Natural killer cell (primary cell): ENCODE measurements at regions not wholly inside any gene's neighbourhood (a gene's known extent, or its start where the extent isn't known, plus 50 kb on each side); places are given as distances from the start of the nearest gene placed in this dataset.

Experiments
- ATAC-seq, 3 donors: fragments of 150-1000 bp in 2 of 3; fragments of 200-7000 bp in 1 of 3; cut with Tn5 transposase; 1 replicate in 1 of 3; 2 replicates in 2 of 3; pipeline ENCODE4 v1.10.0; 2021; ENCODE audit warnings: mild to moderate bottlenecking in 2 of 3, moderate library complexity in 2 of 3
- DNase-seq, 2 donors: peaks; one replicate each; pipeline versions ENCODE4 v3.0.0 to v3.0.0-alpha.2; 2013 to 2021; ENCODE audit warnings: mixed read lengths in 1 of 2
- H3K27ac ChIP-seq: one replicate; pipeline ENCODE4 v1.5.1; 2013; ENCODE audit warnings: mild to moderate bottlenecking, low read length
- H3K27me3 ChIP-seq: one replicate; pipeline ENCODE4 v1.6.1; 2013; ENCODE audit warnings: low read length; ENCODE audit not compliant: control insufficient read depth, insufficient read depth
- H3K36me3 ChIP-seq: one replicate; pipeline ENCODE4 v1.6.1; 2013; ENCODE audit warnings: low read length; ENCODE audit not compliant: control insufficient read depth, insufficient read depth
- H3K4me1 ChIP-seq: one replicate; pipeline ENCODE4 v1.6.1; 2013; ENCODE audit warnings: low read length; ENCODE audit not compliant: control insufficient read depth, insufficient read depth
- H3K4me3 ChIP-seq: one replicate; pipeline ENCODE4 v1.5.1; 2013; ENCODE audit warnings: low read length
- H3K9me3 ChIP-seq: one replicate; pipeline ENCODE4 v1.6.1; 2013; ENCODE audit warnings: low read length; ENCODE audit not compliant: control insufficient read depth, insufficient read depth
- H3K27ac Mint-ChIP-seq, 2 donors: one replicate each; pipeline ENCODE4 v1.8.0; 2022; ENCODE audit warnings: mild to moderate bottlenecking in 2 of 2, mixed read lengths in 2 of 2, moderate library complexity in 1 of 2
- H3K27me3 Mint-ChIP-seq, 2 donors: one replicate each; pipeline ENCODE4 v1.8.0; 2022; ENCODE audit warnings: low read depth in 2 of 2, mixed read lengths in 2 of 2
- H3K36me3 Mint-ChIP-seq: one replicate; pipeline ENCODE4 v1.8.0; 2022; ENCODE audit warnings: mixed read lengths
- H3K4me1 Mint-ChIP-seq, 2 donors: one replicate each; pipeline ENCODE4 v1.8.0; 2022; ENCODE audit warnings: mixed read lengths in 2 of 2
- H3K4me3 Mint-ChIP-seq: one replicate; pipeline ENCODE4 v1.8.0; 2022; ENCODE audit warnings: mild to moderate bottlenecking, moderate library complexity, mixed read lengths
- H3K9me3 Mint-ChIP-seq, 2 donors: one replicate each; pipeline ENCODE4 v1.8.0; 2022; ENCODE audit warnings: mixed read lengths in 2 of 2
- WGBS: methylation state at CpG from one replicate; pipeline ENCODE4 v1.1.7; 2013; ENCODE audit warnings: missing lambda C conversion rate; ENCODE audit not compliant: insufficient coverage; 5-methylcytosine and 5-hydroxymethylcytosine counted together
- intact Hi-C: fragments of 100-400 bp; cut with micrococcal nuclease; formaldehyde crosslinking; loops from one replicate; pipeline ENCODE4 v1.14.2; 2022
- TF ChIP-seq, protein P1 (sequence below): fragments of 200-600 bp; IDR thresholded peaks from one replicate; pipeline ENCODE4 v1.8.0; 2022; ENCODE audit warnings: antibody characterized with exemption

DNA sequence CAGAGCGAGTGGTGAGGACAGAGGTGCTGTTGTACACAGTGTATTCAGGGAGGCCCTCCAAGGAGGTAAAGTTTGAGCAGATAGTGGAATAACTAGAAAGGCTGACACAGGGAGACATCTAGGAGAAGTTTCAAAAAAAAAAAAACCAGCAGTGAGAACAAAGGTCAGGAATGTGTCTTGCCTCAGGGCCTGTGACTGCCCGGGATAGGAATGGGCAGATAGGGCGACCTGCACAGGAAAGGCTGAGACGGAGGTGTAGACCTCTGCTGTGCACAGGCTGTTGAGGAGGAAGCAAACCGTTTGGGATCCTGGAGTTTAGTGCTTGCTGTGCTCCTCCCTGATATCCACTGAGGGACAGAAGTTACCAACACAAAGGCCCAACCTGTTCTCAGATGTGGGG is 406.5 kb upstream of the B3GAT1 start:
- no peaks in the 10 kb centered on the region for H3K9me3 Mint-ChIP-seq
- peaks cover 25 to 53% of the 10 kb centered on the region in 2 donors for H3K27me3 Mint-ChIP-seq
- intact Hi-C loops, result no loop called here
- no peaks in the 10 kb centered on the region for H3K36me3 Mint-ChIP-seq
- no peak overlapping the region for H3K4me3 ChIP-seq
- no peaks in the 10 kb centered on the region for H3K27me3 ChIP-seq
- no peak overlapping the region for H3K27ac ChIP-seq
- no peaks in the 10 kb centered on the region for H3K9me3 ChIP-seq
- TF ChIP-seq, protein P1, sequence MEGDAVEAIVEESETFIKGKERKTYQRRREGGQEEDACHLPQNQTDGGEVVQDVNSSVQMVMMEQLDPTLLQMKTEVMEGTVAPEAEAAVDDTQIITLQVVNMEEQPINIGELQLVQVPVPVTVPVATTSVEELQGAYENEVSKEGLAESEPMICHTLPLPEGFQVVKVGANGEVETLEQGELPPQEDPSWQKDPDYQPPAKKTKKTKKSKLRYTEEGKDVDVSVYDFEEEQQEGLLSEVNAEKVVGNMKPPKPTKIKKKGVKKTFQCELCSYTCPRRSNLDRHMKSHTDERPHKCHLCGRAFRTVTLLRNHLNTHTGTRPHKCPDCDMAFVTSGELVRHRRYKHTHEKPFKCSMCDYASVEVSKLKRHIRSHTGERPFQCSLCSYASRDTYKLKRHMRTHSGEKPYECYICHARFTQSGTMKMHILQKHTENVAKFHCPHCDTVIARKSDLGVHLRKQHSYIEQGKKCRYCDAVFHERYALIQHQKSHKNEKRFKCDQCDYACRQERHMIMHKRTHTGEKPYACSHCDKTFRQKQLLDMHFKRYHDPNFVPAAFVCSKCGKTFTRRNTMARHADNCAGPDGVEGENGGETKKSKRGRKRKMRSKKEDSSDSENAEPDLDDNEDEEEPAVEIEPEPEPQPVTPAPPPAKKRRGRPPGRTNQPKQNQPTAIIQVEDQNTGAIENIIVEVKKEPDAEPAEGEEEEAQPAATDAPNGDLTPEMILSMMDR, result no peak
- H3K27ac Mint-ChIP-seq, result no peak overlapping the region
- 47% methylated on average over 5 of the region's 5 CpGs for WGBS
- H3K4me1 ChIP-seq, result no peaks in the 10 kb centered on the region
- no peaks in the 10 kb centered on the region for H3K36me3 ChIP-seq
- DNase-seq (no peak), ATAC-seq (no peak)
- no peak overlapping the region for H3K4me3 Mint-ChIP-seq
- H3K4me1 Mint-ChIP-seq, result no peaks in the 10 kb centered on the region

DNA sequence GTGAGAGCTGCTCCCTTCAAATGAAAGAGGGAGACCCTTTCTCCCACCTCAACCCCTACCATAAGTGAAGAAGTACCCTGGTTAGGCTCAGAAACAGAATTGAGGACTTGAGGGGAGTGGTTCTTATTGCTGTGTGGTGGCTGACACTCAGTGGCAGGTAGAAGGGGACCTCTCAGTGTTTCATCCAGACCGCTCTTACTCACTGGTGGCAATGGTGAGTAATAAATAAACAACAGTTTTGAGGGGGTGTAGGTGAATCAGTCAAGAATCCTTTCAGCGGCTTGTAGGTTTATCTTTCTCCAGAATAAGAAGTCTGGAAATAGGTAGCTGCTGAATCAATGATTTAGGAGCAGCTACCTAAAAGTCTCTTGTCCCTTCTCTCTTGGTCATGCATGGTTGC is 403.4 kb upstream of the B3GAT1 start:
- 88% methylated on average over 2 of the region's 2 CpGs for WGBS
- H3K4me1 Mint-ChIP-seq, result no peaks in the 10 kb centered on the region
- TF ChIP-seq, protein P1, result no peak

DNA sequence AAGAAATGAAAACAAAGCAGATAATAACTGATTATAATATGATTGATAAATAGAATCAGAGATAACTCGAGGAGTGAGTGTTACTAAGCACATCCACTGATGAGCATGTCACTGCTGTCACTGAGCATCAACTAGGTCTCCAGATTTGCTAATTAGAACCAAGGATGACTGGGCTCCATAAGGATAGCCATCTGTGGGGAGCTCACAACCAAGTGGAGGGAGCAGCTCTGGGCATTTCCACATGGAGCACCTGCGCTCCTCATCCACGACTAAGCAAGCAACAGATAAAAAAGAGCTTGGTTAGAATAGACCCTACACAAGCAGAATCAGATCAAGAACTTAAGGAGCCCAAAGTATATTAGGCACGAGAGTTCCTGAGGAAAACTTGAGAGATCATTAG is 396.0 kb upstream of the B3GAT1 start:
- DNase-seq (no peak), ATAC-seq (no peak)
- Mint-ChIP-seq H3K4me1 (no peaks in the 10 kb centered on the region), H3K4me3 (no peak overlapping the region), H3K27me3 (peaks cover 15 to 31% of the 10 kb centered on the region in 2 donors), H3K27ac (no peak overlapping the region), H3K36me3 (no peaks in the 10 kb centered on the region), H3K9me3 (no peaks in the 10 kb centered on the region)
- H3K9me3 ChIP-seq, result no peaks in the 10 kb centered on the region
- H3K27me3 ChIP-seq, result no peaks in the 10 kb centered on the region
- H3K4me3 ChIP-seq, result no peak overlapping the region
- H3K36me3 ChIP-seq, result no peaks in the 10 kb centered on the region
- TF ChIP-seq, protein P1, result no peak
- intact Hi-C loops, result no loop called here
- no peak overlapping the region for H3K27ac ChIP-seq
- no peaks in the 10 kb centered on the region for H3K4me1 ChIP-seq
- 77% methylated on average over 4 of the region's 4 CpGs for WGBS

More for the DNA sequence above, 403.4 kb upstream of the B3GAT1 start:
- Mint-ChIP-seq H3K27ac (no peak overlapping the region), H3K4me3 (no peak overlapping the region), H3K9me3 (no peaks in the 10 kb centered on the region), H3K36me3 (no peaks in the 10 kb centered on the region), H3K27me3 (peaks cover 20 to 42% of the 10 kb centered on the region in 2 donors)
- Histone ChIP-seq H3K27me3 (no peaks in the 10 kb centered on the region), H3K36me3 (no peaks in the 10 kb centered on the region), H3K9me3 (no peaks in the 10 kb centered on the region), H3K4me3 (no peak overlapping the region), H3K4me1 (no peaks in the 10 kb centered on the region), H3K27ac (no peak overlapping the region)
- DNase-seq (no peak), ATAC-seq (no peak)
- intact Hi-C loops, result no loop called here

DNA sequence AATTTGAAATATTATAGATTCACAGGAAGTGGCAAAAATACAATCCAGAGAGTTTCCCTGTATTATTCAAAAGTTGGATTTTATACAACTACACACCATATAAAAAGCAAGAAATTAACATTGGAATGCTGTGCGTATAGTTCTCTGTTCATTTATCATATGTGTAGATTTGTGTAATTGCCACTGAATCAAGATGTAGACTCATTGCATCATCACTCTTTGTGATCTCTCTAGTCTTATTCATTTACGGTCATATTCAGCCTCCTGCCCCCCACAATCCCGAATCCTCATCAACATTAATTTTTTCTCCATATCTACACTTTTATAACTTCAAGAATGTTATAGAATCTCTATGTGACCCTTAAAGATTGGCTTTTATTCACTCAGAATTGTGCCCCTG is 390.6 kb upstream of the B3GAT1 start:
- H3K4me3 Mint-ChIP-seq, result no peak overlapping the region
- H3K27ac Mint-ChIP-seq, result no peak overlapping the region
- 94% methylated on average over 2 of the region's 3 CpGs for WGBS
- no peak for ATAC-seq
- H3K27me3 ChIP-seq, result no peaks in the 10 kb centered on the region
- no peak for DNase-seq
- no peaks in the 10 kb centered on the region for H3K9me3 ChIP-seq
- peaks cover 25 to 52% of the 10 kb centered on the region in 2 donors for H3K27me3 Mint-ChIP-seq
- no peaks in the 10 kb centered on the region for H3K4me1 ChIP-seq
- no peaks in the 10 kb centered on the region for H3K36me3 ChIP-seq
- H3K4me1 Mint-ChIP-seq, result peaks cover 0 to 6% of the 10 kb centered on the region in 2 donors
- no peak overlapping the region for H3K27ac ChIP-seq
- intact Hi-C loops, result no loop called here
- no peak overlapping the region for H3K4me3 ChIP-seq
- TF ChIP-seq, protein P1, result no peak
- H3K36me3 Mint-ChIP-seq, result no peaks in the 10 kb centered on the region
- no peaks in the 10 kb centered on the region for H3K9me3 Mint-ChIP-seq
